Left ventricle myocardium inferior (tissue), 1 donor: ENCODE measurements at regions not wholly inside any gene's neighbourhood (a gene's known extent, or its start where the extent isn't known, plus 50 kb on each side); places are given as distances from the start of the nearest gene placed in this dataset.

Experiments
- DNase-seq: peaks from one replicate; pipeline ENCODE4 v3.0.0-alpha.2; 2020
- H3K27ac ChIP-seq: fragments of 200-600 bp; replicated peaks from 2 replicates; pipeline ENCODE4 v1.8.0; 2021
- H3K27me3 ChIP-seq: fragments of 200-600 bp; 2 replicates; pipeline ENCODE4 v1.8.0; 2021; ENCODE audit warnings: low read depth
- H3K36me3 ChIP-seq: fragments of 200-600 bp; 2 replicates; pipeline ENCODE4 v1.8.0; 2021
- H3K4me1 ChIP-seq: fragments of 200-600 bp; 2 replicates; pipeline ENCODE4 v1.8.0; 2021
- H3K4me3 ChIP-seq: fragments of 200-600 bp; 2 replicates; pipeline ENCODE4 v1.8.0; 2021; ENCODE audit warnings: mild to moderate bottlenecking, moderate library complexity
- H3K9me3 ChIP-seq: fragments of 200-600 bp; replicated peaks from 2 replicates; pipeline ENCODE4 v1.8.0; 2021
- CTCF ChIP-seq: fragments of 200-600 bp; IDR thresholded peaks from 2 replicates; pipeline ENCODE4 v1.8.0; 2021; ENCODE audit warnings: antibody characterized with exemption, mild to moderate bottlenecking, borderline replicate concordance
- intact Hi-C: fragments of 100-400 bp; cut with micrococcal nuclease; formaldehyde crosslinking; loops from one replicate; pipeline ENCODE4 v1.11.0; 2022
- donor health status: DM: no; HTN: yes; CAD: no; lungs with severe emphysema.

DNA sequence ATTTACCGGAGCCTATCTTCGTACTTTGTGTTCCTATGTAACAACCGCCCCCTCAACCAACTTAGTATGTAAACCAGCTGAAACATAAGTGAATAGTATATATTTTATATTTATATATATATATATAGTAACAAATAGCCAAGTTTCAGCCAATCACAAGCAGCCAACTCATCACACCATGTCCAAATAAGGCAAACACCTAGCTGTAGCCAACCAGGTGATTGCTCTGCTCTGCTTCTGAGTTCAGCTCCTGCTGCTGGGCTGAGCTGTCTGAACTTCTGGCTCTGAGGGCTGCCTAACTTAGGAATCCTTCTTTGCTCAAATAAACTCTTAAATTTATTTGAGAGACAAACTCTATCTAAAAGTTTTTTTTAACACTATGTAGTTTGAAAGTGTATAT is 101.6 kb upstream of the SOX4 start:
- Histone ChIP-seq H3K4me3 (no peak overlapping the region), H3K27me3 (no peaks in the 10 kb centered on the region), H3K27ac (no peak overlapping the region), H3K9me3 (no peaks in the 10 kb centered on the region), H3K4me1 (no peaks in the 10 kb centered on the region), H3K36me3 (no peaks in the 10 kb centered on the region)
- intact Hi-C loops, result no loop called here
- DNase-seq, result no peak
- TF ChIP-seq CTCF, result no peak

- Histone ChIP-seq H3K4me3 (no peak overlapping the region), H3K36me3 (no peaks in the 10 kb centered on the region), H3K9me3 (no peaks in the 10 kb centered on the region), H3K4me1 (no peaks in the 10 kb centered on the region), H3K27me3 (no peaks in the 10 kb centered on the region), H3K27ac (no peak overlapping the region)
- TF ChIP-seq CTCF, result no peak
- DNase-seq, result no peak
- intact Hi-C loops, result no loop called here
Observed at GRCh38 chr6:21494505-21494904, 99.0 kb upstream of the SOX4 start.

DNA sequence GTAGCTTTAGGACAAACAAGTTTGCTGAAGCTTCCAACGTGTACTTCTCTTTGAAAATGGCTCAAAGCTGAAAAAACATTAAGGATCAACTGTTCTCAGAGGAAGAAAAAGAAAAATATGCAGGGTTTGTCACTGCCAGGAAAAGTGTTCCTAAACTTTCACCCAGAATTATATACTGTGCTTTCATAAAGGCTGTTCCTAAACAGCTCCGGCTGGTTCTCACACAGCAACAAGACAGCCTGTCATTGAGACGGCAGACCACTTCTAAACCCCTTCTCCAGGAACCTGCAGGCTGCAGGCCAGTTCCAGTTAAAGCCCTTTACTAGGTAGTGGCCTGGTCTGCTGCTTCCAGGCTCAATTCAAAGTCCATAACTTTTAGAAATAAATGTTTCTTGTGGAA is 97.4 kb upstream of the SOX4 start:
- TF ChIP-seq CTCF, result no peak
- Histone ChIP-seq H3K4me1 (no peaks in the 10 kb centered on the region), H3K36me3 (no peaks in the 10 kb centered on the region), H3K4me3 (no peak overlapping the region), H3K27ac (no peak overlapping the region), H3K9me3 (no peaks in the 10 kb centered on the region), H3K27me3 (no peaks in the 10 kb centered on the region)
- intact Hi-C loops, result no loop called here
- DNase-seq, result no peak

- Histone ChIP-seq H3K4me1 (no peaks in the 10 kb centered on the region), H3K36me3 (no peaks in the 10 kb centered on the region), H3K9me3 (no peaks in the 10 kb centered on the region), H3K27me3 (no peaks in the 10 kb centered on the region), H3K4me3 (no peak overlapping the region), H3K27ac (no peak overlapping the region)
- no peak for DNase-seq
- no peak for TF ChIP-seq CTCF
- intact Hi-C loops, result no loop called here
Observed at GRCh38 chr6:21496706-21497105, 96.8 kb upstream of the SOX4 start.

- Histone ChIP-seq H3K4me1 (no peaks in the 10 kb centered on the region), H3K36me3 (no peaks in the 10 kb centered on the region), H3K27ac (no peak overlapping the region), H3K9me3 (peaks cover 8% of the 10 kb centered on the region), H3K4me3 (no peak overlapping the region), H3K27me3 (no peaks in the 10 kb centered on the region)
- DNase-seq, result no peak
- intact Hi-C loops, result no loop called here
- no peak for TF ChIP-seq CTCF
Observed at GRCh38 chr6:21500314-21501020, 93.1 kb upstream of the SOX4 start.
